Hepatocyte (in vitro differentiated cells): ENCODE measurements at regions not wholly inside any gene's neighbourhood (a gene's known extent, or its start where the extent isn't known, plus 50 kb on each side); places are given as distances from the start of the nearest gene placed in this dataset.

Source experiments
- EZH2 ChIP-seq: fragments of 200-600 bp; sonication (generic); IDR thresholded peaks from 2 replicates; pipeline ENCODE4 v1.6.1; 2016; ENCODE audit warnings: antibody characterized with exemption, mild to moderate bottlenecking, borderline replicate concordance
- EZH2phosphoT487 ChIP-seq: fragments of 200-600 bp; sonication (generic); IDR thresholded peaks from one replicate; pipeline ENCODE4 v1.6.1; 2018; ENCODE audit warnings: antibody characterized with exemption, mild to moderate bottlenecking, low read depth, moderate library complexity; ENCODE audit not compliant: unreplicated experiment, severe bottlenecking
- TF ChIP-seq, protein P1 (sequence below): fragments of 200-600 bp; sonication (generic); IDR thresholded peaks from 2 replicates; pipeline ENCODE4 v1.5.1; 2016; ENCODE audit warnings: antibody characterized with exemption, mild to moderate bottlenecking; ENCODE audit not compliant: poor library complexity

DNA sequence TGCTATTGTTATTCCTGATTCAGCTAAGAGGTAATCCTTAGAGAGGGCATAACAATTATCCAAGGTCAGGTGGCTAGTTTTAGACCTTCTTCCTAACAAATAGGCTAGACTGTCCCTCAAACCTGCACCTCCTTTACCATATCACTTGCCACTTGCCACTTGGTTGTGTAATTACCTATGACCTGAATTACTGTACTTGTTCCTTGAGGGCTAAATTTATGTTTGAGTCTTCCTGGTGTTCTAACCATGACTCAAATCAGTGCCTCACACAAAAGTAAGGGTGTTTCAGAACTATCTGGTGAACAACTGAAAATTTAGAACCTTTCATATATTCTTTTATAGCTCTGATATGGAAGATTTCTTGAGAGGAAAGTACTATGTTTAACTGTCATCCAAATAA lies 365.8 kb upstream of the SEMA6D start:
- TF ChIP-seq, protein P1, sequence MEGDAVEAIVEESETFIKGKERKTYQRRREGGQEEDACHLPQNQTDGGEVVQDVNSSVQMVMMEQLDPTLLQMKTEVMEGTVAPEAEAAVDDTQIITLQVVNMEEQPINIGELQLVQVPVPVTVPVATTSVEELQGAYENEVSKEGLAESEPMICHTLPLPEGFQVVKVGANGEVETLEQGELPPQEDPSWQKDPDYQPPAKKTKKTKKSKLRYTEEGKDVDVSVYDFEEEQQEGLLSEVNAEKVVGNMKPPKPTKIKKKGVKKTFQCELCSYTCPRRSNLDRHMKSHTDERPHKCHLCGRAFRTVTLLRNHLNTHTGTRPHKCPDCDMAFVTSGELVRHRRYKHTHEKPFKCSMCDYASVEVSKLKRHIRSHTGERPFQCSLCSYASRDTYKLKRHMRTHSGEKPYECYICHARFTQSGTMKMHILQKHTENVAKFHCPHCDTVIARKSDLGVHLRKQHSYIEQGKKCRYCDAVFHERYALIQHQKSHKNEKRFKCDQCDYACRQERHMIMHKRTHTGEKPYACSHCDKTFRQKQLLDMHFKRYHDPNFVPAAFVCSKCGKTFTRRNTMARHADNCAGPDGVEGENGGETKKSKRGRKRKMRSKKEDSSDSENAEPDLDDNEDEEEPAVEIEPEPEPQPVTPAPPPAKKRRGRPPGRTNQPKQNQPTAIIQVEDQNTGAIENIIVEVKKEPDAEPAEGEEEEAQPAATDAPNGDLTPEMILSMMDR: no peak
- TF ChIP-seq EZH2 (no peak), EZH2phosphoT487 (no peak)
